HG03354 (cell line): ENCODE measurements at regions not wholly inside any gene's neighbourhood (a gene's known extent, or its start where the extent isn't known, plus 50 kb on each side); places are given as distances from the start of the nearest gene placed in this dataset.

Experiments
- ATAC-seq: cut with Tn5 transposase; IDR thresholded peaks from one replicate; pipeline ENCODE4 v1.9.1; 2021; ENCODE audit warnings: mild to moderate bottlenecking; ENCODE audit not compliant: unreplicated experiment, poor library complexity, severe bottlenecking

DNA sequence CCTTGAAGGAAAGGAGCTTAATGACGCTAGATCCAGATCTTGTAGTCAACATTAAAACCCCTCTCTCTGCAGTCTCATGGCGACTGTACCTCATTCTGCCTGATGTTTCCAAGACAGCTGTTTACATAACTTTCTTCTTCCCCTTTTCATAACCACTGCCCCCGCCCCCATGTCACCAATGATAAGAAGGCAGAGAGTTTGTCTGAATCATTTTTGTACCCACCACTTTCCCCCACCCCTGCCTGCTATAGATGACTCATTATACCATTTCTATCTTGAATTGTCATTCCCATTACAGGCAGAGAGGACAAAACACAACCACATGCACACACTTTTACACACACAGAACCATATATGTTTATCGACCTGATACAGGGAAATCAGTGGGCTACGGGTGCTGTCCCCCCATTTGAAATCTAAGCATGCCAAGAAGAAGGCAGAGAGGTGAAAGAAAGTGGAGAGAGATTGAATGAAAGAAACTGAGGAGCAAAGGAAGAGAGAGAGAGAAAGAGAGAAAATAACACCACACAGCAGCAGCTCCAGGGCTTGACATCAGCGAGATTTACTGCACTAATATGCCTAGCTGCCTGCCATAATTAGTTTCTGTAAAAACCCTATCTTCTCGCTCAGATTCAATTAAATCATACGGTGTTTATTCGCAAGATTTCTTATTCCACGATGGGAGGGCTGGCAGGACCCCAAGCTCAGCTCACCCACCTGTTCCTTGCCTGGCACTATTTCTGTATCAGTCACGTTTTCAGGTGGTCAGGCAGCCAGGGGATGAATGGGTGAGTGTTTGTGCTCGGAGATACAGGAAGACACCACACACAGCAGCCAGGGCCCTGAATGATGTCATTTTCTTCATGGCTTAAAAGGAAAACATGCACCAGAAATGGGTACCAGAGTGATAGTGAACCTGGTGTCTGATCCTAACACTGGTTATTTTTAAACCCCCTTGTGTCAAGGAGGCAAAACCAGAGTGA lies 114.3 kb upstream of the SERP2 start:
- ATAC-seq, result peak; percentile 89

DNA sequence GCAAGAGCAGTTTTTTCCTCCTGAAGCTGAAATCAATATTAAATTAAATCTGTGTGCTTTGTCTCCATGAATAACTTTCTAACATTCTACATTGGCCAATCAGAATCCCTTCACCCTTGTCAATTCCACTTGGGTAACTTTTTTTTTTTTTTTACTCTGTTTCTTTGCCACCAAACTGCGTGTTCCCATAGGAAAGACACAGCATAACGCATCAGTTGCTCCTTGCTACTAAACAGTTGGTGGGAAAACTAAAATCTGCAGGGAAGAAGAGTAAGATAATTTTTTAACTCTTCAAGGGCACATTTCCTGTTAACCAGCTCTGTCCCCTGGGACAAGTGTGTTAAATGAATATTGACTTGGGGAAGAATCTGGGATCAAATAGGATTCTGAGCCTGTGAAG lies 113.3 kb upstream of the SERP2 start:
- no peak for ATAC-seq

DNA sequence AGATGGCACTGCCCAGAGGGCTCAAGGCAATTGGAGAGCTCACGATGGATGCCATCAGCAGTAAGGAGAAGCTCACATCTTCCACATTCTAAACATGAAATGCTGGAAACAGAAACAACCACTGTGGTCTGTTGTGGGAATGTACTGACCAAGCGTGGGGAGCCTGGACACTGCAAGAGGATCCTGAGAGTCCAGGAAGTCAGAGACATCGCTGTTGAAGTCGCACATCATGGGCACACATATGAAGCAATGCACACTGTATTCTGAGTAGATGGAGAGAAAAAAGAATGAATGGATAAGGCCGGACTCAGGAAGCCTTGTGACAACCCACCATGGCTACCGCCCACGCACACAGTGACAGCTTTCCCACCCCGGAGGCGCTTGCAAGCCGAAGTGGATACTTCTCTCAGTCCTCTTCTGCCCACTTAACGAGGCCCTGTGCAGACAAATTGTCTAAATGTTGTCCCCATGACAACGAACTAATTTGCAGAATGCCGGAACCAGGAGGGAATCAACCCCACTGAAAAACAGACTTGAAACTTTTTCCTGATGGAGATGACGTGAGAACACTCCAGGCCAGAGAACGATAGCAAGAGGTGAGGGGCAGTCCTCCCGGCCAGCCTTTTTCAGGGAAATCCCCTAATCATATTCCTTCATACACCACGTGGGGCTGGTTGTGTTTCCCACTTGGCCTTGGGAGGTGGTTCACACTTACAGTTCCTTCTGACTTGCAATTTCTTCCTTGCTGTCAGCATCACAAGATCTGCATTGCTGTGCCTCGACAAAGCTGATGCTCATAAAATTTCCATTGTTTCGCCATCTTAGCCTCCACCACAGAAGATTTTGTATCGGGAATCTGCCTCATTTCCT lies 109.6 kb upstream of the SERP2 start:
- ATAC-seq, result no peak

DNA sequence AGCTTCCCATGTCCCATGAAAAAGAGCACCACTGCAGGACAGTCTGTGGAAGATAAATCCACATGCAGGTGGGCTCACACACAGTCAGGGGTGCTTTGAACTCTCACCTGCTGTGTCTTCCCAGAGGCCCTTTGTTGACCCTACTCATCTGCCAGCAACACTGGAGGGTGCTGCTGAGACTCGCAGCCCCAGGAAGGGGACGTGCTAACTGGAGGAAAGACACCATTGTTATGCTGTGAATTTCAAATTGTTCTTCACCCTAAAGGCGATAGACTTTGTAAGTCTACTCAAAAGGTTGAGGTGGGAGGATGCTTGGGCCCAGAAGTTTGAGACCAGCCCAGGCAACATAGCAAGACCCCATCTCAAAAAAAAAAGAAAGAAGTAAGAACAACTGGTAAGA lies 107.3 kb upstream of the SERP2 start:
- no peak for ATAC-seq

DNA sequence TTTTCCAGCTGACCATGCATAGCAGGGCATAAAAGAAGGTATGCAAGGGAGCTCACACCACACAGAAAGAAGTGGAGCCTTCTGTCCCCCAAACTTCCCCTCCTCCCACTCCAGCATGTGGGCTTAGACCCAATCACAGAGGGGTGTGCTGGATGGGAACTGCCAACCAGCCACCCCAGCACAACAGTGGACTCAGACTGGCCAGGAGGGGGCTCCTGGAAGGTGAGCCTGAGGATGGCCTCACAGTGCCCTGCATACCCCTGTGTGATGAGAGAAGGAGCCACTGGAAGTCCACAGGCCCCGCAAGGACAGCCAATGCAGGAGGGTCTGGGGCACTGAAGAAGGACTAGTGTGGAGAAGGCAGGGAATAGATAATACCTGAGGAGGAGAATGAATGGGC lies 106.9 kb upstream of the SERP2 start:
- no peak for ATAC-seq

DNA sequence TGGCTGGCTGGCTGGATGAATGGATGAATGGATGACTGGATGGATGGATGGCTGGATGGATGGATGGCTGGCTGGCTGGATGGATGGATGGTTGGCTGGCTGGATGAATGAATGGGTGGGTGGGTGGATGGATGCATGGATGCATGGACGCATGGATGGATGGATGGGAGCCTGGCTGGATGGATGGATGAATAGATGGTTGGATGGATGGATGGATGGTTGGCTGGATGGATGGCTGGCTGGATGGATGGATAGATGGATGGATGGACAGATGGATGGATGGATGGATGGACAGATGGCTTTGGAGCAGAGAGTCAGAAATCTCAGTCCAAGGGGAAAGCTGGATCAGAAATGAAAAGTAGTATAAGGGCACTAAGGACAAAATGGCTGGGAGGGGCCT lies 106.4 kb upstream of the SERP2 start:
- no peak for ATAC-seq

DNA sequence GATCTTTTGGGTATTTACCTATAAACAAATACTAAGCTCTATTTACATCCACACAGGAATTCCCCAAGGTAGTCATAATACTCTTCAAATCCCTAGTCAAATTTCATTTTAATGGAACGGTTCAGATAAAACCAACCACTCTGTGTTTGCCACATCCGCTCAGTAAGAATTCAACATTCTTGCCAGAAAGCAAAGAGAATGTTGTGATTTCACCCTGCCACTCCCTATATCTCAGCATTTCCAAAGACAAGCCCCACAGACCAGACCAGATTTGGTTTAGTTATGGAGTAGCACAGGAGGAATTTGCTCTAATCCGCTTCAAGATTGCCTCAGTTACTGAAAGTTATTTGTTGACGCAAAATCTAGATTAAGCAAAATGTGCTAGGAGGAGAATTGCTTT lies 105.6 kb upstream of the SERP2 start:
- ATAC-seq, result no peak

DNA sequence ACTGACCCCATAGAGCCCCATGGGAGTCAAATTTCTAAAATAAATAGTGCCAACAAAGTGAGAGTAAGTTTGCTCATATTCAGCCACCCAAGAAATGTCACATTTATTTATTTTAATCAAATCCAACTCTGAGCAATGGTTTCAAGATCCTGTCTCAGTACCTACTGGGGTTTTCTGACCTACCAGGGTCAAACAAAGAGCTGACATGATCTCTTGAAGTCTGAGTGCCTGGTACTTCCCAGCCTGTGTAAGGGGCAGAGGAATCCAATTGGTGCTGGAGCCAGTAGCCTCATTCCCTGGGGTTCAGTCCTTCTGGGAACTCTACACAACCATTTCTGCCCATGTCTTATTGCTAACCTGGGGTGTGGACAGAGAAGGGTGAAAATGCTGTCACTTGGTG lies 104.6 kb upstream of the SERP2 start:
- no peak for ATAC-seq

DNA sequence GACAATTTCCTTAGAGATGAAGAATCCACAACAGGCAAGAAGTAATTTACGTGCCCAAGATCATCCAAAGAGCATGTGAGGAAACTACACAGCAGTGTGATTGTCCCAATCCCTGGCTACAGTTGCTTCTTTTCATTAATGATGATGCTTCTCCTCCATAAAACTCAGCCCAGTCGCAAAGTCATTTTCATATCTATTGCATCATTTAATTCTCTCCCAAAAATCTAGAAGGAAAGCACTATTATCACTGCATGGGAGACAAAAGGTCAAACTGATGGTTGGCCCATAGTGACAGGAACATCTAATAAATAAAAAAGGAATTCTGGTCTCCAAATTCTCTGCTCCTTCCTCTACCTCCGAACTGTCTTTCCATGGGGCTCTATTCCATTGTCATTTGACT lies 103.5 kb upstream of the SERP2 start:
- no peak for ATAC-seq

DNA sequence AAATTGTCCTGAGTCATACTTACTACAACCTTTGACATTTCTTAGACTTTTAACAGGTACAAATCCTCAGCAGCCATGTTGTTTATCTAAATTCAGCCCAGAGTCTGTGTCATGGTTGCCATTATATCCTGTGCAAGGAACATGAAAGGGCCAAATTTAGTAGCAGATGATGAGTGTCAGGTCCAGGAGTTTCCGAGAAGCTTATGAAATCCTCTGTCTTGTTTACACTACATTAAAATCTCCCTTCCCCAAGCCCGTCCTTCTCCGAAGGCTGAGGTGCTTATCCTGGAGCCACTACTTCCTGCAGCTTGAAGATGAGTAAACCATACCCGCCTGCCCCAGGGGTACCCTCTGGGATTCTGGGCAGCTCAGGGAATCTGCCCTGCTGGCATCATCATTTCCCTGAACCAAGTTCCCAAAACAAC lies 102.6 kb upstream of the SERP2 start:
- ATAC-seq, result no peak

DNA sequence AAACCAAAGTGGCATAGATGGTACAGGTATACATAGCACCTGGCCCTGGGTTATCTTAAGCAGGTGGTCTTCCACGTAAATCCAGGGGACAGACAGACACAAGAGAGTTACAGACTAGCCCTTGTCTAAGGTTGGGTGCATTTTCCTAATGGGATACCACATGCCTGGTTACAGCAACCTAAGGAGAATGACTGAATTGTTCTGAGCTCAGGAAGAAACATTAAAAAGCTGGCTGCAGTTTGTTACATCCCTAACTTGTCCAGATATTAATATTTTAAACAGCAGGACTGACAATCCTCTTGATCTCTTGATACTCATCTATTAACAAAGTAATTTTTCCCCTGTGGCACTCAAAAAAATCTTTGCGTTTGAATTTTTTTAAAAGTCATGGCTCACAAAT lies 102.2 kb upstream of the SERP2 start:
- no peak for ATAC-seq

DNA sequence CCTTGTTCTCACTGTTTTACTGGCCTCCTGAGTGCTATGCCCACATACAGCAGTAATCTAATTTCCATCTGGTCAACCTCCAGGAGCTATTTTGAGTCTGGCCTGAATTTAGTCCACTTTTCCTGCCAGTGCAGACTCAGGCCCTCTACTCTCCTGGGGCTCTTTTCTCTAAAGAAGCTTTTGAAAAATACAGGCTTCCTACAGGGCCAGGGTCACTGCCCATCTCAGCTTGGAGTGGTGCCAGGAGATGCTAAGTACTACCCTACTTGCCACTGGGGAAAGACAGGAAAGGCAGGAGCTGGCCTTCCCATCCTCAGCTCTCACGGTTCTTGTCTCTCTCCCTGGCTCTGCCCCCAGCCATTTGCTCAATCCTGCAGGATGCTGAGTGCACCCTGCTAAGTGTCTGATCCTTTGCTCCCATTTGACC lies 101.7 kb upstream of the SERP2 start:
- ATAC-seq, result no peak

DNA sequence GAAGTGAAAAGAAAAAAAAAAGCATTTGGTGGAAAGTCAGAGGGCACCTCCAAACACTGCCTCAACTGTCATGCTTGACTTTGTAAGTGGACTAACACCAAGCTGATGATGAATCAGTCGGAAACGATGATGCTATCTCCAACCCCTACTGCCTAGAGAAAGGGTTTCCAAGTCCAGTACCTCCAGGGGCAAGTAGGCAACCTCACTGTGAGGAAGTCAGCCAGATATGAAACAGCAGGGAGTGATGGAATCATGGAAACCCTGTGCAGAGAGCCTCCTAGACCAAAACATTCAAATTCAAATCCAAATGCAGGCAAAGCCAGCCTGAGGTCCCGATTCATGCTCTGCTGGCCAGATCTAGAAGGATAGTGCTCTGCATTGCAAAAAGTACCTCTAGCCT lies 100.9 kb upstream of the SERP2 start:
- no peak for ATAC-seq

DNA sequence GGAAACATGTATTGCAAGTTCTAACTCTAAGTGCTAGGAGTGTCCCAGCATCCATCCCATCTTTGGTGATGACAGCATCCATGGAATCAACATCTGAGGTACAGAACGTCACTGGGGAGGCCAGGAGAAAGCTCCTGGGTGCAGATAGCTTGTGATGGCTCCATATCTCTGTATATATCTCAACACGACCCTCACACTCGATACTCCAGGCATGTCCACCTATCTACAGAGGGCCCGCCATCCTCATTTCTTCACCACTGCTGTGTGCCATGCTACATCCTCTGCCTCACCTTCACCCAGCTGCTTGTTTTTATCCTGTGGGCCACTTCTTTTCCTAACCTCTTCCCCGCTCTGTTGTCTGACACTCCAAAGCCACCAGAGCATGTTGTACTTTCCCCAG lies 100.4 kb upstream of the SERP2 start:
- no peak for ATAC-seq

DNA sequence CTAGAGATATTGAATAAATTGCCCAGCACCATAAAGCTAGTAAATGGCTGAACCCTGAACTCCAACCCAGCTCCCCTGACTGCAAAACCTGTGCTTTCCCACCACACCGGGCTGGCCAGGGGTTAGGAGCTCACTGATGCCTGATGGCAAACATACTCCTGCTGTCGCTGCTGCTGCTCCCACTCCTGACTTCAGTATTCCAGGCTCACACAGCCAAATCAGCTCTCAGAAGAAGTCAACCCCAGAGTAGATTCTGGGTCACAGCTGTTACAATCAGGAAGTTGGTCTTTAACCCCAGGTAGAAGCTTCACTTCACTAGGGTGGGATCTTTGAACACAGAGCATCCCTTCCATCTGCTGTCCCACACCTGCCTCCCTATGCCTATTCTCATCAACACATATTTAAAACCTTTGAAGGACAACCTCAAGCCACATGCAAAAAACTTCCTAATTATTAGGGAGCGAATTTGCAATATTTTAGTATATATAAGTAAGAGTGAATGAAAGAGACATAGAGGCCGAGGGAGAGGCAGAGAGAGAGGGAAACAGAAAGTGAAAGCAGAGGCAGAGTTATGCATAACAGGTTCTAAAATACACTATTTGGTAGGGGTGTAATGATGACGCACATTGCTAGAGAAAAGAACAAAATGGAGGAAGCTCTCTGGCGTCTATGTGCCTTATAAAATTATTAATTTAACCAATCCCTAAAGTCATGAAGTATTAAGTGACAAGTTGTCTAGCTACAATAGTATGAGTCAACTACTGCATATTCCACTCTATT lies 99.4 kb upstream of the SERP2 start:
- peak; percentile 96 for ATAC-seq

DNA sequence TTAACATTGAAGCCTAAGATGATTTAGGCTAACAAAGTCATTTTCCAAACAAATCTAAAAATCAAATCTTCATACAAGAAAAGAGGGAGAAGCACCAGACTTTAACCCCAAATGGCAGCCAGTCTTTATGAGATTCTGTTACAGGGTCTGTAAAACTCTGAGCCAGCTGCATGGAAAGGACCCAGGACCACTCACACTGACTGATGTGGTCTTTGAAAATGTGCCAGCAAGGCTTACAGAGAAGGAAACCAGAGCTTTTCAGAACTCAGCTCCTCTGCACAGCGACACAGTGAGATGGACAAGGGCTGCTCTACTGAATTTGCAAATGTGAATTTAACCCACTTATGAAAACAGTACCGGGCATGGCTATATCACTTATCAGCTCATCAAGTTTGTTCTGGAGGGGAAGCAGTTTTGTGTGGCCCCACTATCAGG lies 98.8 kb upstream of the SERP2 start:
- ATAC-seq, result no peak

DNA sequence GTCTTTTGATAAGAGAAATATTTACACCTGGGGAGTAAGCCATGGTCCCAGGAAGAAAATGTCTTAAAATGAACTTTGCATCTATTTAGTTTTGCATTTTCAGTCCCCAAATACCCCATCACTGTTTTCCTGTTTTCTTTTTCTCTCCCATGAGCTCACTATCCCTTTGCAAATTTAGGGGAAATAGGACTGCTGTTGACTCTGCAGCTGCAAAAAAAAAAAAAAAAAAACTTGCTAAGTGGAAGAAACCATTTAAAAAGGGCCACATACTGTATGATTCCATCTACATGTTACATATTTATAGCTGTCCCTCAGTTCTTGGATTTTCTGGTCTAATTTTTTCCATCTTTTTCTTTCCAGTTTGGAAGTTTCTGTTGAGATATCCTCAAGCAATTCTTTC lies 98.2 kb upstream of the SERP2 start:
- no peak for ATAC-seq

DNA sequence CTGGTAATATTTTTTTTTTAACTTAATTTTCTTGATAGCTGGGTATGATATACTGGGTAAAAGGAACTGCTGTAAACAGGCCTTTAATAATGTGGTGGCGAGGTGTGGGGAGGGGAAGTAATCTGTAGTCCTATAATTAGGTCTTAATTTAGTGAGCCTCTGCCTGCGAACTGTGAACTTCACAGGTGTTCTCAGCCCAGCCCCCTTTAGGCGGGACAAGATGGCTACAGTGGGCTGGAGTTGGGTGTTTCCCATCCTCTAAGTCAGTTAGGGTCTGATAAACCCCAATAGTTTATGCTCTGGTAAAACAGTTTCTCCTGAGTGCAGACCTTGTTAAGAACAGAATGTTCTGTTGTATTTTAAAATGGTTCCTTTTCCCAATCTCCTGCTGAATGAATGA lies 97.6 kb upstream of the SERP2 start:
- no peak for ATAC-seq

DNA sequence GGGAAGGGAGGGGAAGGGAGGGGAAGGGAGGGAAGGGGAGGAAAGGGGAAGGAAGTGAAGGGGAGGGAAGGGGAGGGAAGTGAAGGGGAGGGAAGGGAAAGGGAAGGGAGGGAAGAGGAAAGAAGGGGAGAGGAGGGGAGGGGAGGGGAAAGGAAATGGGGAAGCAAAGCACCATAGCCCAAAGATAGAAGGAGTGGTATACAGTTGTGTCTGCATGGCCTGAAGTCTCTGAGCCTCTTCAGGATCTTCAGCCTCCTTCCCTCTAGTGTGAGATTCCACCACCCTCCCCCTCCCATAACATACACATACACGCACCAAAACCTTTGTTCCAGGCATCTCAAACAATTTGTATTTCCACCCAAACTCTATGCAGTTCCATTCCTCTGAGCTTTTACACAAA lies 96.2 kb upstream of the SERP2 start:
- no peak for ATAC-seq

DNA sequence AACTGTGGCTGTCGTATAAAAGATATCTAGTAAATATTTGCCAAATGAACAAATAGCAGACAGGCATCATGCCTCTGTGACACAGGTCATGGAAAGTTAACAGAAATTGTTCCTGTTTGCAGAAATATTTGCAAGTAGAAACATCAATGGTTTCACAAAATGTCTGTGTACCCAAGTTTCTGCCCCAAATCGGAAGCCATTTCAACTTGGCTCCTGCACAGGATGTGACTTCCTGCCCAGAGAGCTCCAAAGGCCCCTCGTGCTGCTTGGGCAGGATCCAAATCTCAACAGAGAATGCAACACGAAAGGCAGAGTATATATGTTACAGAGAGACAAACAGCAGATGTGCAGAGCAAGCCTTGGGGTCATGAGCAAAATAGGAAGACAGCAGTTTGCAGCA lies 95.5 kb upstream of the SERP2 start:
- ATAC-seq, result no peak
